NK-92 (cell line): ENCODE measurements at regions not wholly inside any gene's neighbourhood (a gene's known extent, or its start where the extent isn't known, plus 50 kb on each side); places are given as distances from the start of the nearest gene placed in this dataset.

Source experiments
- DNase-seq: peaks from one replicate; lab custom pipeline; 2025; ENCODE audit not compliant: unreplicated experiment; lab: John Stamatoyannopoulos, UW

DNA sequence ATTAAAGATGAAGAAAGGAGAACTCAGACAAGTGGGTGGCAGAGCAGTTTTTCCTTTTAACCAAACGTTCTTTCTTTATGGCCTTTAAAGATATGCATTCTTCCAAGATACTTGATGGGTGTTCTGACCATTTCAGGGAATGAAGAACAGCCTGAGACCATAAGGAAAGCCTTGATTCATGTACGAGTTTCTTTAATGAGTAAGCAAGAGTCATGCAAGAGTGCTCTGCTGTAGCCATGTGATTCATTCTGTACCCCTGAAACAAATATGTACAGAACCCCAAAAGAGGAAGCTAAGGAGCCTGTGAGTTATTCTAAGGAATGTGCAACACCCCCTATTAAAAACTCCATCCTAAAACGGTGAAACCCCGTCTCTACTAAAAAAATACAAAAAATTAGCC is 372.8 kb downstream of the MTX2 start:
- DNase-seq: no peak

DNA sequence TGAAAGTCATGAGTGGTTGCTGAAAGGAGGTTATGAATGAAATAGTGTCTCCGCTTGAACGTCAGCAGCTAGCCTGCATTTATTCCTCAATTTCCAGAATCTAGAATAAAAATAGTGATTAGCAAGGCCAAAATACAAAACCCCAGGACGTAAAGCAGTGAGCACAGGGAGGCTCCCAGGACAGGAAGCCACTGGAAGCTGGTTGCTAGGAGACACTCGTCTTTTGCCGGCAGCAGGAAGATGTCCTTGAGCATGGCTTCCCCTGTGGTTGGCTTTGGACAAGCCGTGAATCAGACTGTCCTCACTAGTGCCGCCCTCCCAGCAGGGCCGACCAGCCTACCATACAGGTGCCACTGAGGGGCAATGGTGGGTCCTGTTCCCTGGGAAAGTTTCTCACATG is 374.4 kb downstream of the MTX2 start:
- DNase-seq: no peak

- DNase-seq: no peak
Measured at GRCh38 chr2:176645494-176645893, 376.3 kb downstream of the MTX2 start.

DNA sequence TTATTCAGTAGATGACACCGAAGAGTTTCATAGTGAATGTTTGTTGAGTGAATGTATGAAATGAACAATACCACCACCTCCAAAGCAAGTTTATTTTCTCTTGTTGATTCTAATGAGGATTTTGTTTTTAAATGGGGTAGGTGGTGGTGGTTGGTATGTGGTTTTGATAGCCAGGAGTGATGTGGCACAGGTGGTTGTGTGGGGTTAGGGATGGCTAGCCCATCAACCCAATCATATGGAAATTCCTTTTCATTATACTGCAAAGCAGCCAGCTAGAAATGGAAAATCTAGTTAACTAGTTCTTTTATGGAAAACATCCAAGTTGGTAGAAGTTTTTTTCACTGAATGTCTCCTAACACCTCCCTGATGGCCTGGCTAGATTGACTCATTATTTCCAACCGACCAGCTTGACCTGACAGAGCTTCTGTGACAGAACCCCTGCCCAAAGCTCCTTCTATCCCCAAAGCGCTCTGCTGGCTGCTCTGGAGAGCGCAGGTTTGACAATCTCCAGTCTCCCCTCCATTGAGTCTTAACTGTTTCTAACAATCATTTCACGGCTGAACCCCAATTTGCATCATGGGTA is 376.9 kb downstream of the MTX2 start:
- DNase-seq: no peak

DNA sequence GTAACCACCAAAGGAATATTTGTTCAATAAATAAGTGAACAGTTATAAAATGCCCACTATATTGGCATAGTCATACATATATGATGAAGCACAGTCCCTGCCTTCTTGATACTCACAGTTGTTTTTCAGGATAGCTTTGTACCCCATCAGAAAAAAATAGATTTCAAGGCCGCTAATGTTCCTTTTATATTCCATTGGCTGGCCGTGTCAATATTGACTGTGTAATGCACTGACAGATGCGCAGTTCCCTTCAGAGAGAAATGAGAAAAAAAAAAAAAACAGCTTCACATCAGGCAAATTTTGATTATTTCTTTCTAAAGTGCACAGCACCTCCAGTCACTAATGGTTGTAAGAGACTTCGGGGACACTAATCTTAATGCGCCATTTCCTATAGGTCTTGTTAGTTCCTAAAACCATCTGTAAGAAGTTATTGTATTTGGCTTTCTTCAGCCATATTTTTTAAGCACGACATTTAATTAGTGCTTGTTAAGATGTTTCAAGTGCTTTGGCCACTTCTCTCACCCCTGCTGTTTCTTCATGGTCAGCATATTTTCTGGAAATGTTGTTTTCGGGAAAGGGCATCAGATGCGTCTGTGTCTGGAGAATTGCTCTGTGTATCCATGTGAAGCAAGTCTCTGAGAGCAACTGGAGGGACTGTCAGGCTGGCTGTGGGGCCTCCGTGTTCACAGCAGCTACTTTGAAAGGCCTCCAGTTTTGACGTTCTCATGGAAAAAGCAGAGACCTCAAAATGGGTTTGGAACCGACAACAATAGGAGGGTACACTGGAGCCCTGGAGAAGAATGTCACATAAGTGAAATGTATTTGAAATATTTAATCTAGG is 378.3 kb downstream of the MTX2 start:
- no peak for DNase-seq

- no peak for DNase-seq
Measured at GRCh38 chr2:176648700-176649297, 379.6 kb downstream of the MTX2 start.

DNA sequence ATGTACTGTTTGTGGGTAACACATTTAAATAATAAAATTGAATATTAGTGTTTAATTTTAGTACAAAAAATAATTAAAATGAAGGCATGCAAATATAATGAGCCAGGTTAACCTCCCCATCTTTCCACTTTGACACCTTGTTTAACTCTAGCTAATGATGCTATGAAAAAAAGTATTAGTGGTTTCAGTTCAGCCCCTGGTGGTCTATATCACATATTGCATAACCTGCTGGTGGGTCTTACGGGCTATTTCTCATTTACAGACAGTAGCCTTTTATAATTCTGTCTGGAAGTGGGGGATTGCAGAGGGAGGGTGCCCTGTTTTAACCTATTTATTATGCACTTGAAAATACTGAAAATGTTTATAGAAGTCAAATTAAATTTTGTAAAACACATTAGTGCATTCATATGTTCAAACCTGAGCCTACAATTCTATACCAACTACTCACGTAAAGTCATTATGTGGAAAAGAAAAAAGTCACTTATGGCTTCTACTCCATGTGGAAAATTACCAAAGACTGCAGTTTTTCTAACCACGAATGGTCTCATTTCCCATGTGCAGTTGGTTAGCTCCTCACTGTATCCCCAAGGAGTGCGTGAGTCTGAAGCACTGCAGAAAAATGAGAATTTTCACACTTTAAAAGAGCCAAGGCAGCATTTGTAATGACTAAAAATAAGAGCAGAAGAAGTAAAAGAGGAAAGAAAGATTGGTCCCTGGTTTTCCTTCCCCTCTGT is 381.0 kb downstream of the MTX2 start:
- DNase-seq: no peak

GRCh38 chr2:176650838-176651555 is 381.8 kb downstream of the MTX2 start:
- DNase-seq: no peak

GRCh38 chr2:176652300-176653182 is 383.3 kb downstream of the MTX2 start:
- no peak for DNase-seq

- DNase-seq: no peak
Measured at GRCh38 chr2:176653479-176654443, 384.5 kb downstream of the MTX2 start.

DNA sequence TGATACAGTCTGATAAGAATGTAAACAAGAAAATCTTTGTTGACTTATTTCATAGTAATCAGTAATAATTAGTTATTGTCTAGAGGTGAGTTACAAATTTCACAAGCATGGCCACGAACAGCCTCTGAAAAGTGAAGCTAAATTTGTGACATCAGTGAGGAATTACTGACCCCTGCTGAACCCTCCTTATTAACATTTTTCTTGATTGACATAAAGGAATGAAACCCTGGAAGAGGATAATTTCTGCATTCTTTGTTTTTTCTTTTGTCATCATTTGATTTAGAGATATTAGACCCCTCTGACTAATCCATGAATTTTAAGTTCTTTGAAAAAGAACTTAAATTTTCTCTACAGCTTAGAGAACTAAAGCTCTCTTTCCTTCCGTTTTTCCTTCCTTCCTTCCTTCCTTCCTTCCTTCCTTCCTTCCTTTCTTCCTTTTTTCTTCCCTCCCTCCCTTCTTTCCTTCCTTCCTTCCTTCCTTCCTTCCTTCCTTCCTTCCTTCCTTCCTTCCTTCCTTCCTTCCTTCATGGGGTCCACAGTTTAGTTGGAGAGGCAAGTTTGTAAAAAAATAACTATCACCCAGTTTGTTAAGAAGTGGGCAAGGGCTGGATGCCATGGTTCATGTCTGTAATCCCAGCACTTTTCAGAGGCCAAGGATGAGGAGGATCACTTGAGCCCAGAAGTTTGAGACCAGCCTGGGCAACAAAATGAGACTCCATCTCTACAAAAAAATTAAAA is 387.0 kb downstream of the MTX2 start:
- DNase-seq: no peak

- DNase-seq: no peak
Measured at GRCh38 chr2:176656776-176657140, 387.5 kb downstream of the MTX2 start.

DNA sequence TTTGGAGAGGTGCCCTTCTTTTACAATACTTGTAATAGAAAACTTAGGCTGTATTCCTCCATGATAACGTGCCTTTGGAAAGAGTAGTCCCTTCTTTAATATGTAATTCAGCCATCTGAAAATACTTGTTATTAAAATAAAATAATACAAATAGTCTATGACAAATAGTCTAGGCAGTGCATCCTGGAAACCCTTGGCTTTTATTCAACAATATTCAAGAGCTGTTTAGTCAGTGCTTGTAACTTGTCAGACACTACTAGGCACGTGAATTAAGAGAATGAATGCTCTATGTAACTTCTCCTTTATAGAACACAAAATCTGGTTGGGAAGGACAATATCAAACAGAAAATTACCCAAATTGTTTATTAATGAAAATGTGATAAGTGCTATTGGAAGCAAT is 388.2 kb downstream of the MTX2 start:
- no peak for DNase-seq

- DNase-seq: no peak
Measured at GRCh38 chr2:176658708-176659107, 389.5 kb downstream of the MTX2 start.

DNA sequence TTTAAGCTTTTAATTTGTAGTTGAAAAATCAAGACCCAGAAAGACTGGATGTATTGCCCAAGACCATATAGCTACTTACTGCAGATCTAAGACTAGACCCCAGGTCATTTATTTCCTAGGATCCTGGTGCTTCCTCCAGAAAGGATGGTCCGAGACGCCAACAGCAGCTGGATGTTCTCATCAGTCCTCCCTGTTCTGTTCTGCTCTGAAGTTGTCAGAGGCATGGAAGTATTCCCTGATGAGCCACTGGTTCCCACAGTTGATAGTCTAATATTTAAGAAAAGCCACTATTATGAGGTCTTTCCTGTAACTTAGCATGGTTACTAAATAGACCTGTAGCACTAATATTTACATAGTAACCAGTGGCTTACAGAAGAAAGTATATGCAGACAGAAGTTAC is 393.5 kb downstream of the MTX2 start:
- DNase-seq: no peak

DNA sequence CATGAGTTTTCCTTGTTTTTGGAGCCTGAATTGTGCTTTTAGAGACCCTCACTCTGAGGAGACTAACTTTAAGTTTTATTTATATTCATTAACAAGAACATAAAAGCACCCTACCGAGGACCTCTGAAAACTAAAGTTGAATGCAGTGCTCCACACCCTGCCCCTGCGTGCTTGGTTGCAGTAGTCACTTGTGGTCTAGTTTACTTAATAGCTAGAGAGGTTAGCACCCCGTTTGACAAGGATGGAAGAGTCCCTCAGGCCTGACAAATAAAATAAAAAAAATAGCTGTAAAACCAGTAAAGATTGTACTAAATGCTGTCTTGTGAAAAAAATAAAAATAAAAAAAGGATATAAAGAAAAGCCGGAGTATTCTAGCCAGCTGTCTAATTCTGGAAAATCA is 395.2 kb downstream of the MTX2 start:
- no peak for DNase-seq

- DNase-seq: no peak
Measured at GRCh38 chr2:176665086-176665485, 395.8 kb downstream of the MTX2 start.

GRCh38 chr2:176668912-176669311 is 399.7 kb downstream of the MTX2 start:
- no peak for DNase-seq
